Activated naive CD4-positive, alpha-beta T cell treated with anti-CD3 and anti-CD28 coated beads for 36 hours (primary cell): ENCODE measurements at regions not wholly inside any gene's neighbourhood (a gene's known extent, or its start where the extent isn't known, plus 50 kb on each side); places are given as distances from the start of the nearest gene placed in this dataset.

Experiments
- CTCF ChIA-PET: fragments of 350-600 bp; sonication (Branson Sonifier 250); formaldehyde crosslinking; loops from one replicate; lab custom pipeline; 2021; ENCODE audit warnings: antibody characterized with exemption; lab: Charles Lee
- DNase-seq: peaks from one replicate; pipeline ENCODE4 v3.0.0-alpha.2; 2020
- H3K27ac Mint-ChIP-seq: one replicate; pipeline ENCODE4 v1.8.0; 2021; ENCODE audit warnings: mild to moderate bottlenecking, mixed read lengths
- H3K27me3 Mint-ChIP-seq: one replicate; pipeline ENCODE4 v1.8.0; 2021; ENCODE audit warnings: low read depth, mixed read lengths
- H3K36me3 Mint-ChIP-seq: one replicate; pipeline ENCODE4 v1.8.0; 2021; ENCODE audit warnings: low read depth, mixed read lengths
- H3K4me1 Mint-ChIP-seq: one replicate; pipeline ENCODE4 v1.8.0; 2021; ENCODE audit warnings: low read depth, mixed read lengths
- H3K4me3 Mint-ChIP-seq: one replicate; pipeline ENCODE4 v1.8.0; 2021; ENCODE audit warnings: mild to moderate bottlenecking, moderate library complexity, mixed read lengths
- H3K9me3 Mint-ChIP-seq: one replicate; pipeline ENCODE4 v1.8.0; 2021; ENCODE audit warnings: mixed read lengths
- intact Hi-C: fragments of 100-400 bp; cut with micrococcal nuclease; formaldehyde crosslinking; loops from one replicate; pipeline ENCODE4 v1.15.1; 2023

GRCh38 chr9:93372391-93372790, 79.1 kb upstream of the FAM120A start:
- no peak for DNase-seq
- Mint-ChIP-seq H3K36me3 (no peaks in the 10 kb centered on the region), H3K9me3 (no peaks in the 10 kb centered on the region), H3K27me3 (peaks cover 4% of the 10 kb centered on the region), H3K27ac (no peak overlapping the region), H3K4me1 (no peaks in the 10 kb centered on the region), H3K4me3 (no peak overlapping the region)
- CTCF ChIA-PET, result no interaction called here
- intact Hi-C loops, result no loop called here

- Mint-ChIP-seq H3K36me3 (no peaks in the 10 kb centered on the region), H3K9me3 (no peaks in the 10 kb centered on the region), H3K27ac (no peak overlapping the region), H3K27me3 (peaks cover 3% of the 10 kb centered on the region), H3K4me3 (no peak overlapping the region), H3K4me1 (no peaks in the 10 kb centered on the region)
- CTCF ChIA-PET, result interaction anchor here (0.7 kb wide), 1 partner anchor 19 kb away, joined by 5 read pairs; no protein-coding TSS in a partner anchor
- intact Hi-C loops, result no loop called here
- no peak for DNase-seq
Observed at GRCh38 chr9:93376411-93376810, 75.1 kb upstream of the FAM120A start.

GRCh38 chr9:93378276-93378675, 73.2 kb upstream of the FAM120A start:
- no peak overlapping the region for H3K27ac Mint-ChIP-seq
- H3K36me3 Mint-ChIP-seq, result no peaks in the 10 kb centered on the region
- no peaks in the 10 kb centered on the region for H3K9me3 Mint-ChIP-seq
- H3K27me3 Mint-ChIP-seq, result peaks cover 3% of the 10 kb centered on the region
- intact Hi-C loops, result no loop called here
- no peak for DNase-seq
- CTCF ChIA-PET, result interaction anchor here (1.2 kb wide), 1 partner anchor 33 kb away, joined by 4 read pairs; no protein-coding TSS in a partner anchor
- no peak overlapping the region for H3K4me3 Mint-ChIP-seq
- H3K4me1 Mint-ChIP-seq, result no peaks in the 10 kb centered on the region

- H3K4me1 Mint-ChIP-seq, result no peaks in the 10 kb centered on the region
- no peak overlapping the region for H3K4me3 Mint-ChIP-seq
- H3K27me3 Mint-ChIP-seq, result peaks cover 3% of the 10 kb centered on the region
- H3K36me3 Mint-ChIP-seq, result no peaks in the 10 kb centered on the region
- H3K9me3 Mint-ChIP-seq, result no peaks in the 10 kb centered on the region
- no peak overlapping the region for H3K27ac Mint-ChIP-seq
- CTCF ChIA-PET, result no interaction called here
- DNase-seq, result no peak
- intact Hi-C loops, result no loop called here
Observed at GRCh38 chr9:93379051-93379450, 72.4 kb upstream of the FAM120A start.

- no peak overlapping the region for H3K4me3 Mint-ChIP-seq
- DNase-seq, result no peak
- CTCF ChIA-PET, result no interaction called here
Observed at GRCh38 chr9:93380410-93381060, 71.0 kb upstream of the FAM120A start.

GRCh38 chr9:93387791-93388190, 63.7 kb upstream of the FAM120A start:
- Mint-ChIP-seq H3K4me1 (no peaks in the 10 kb centered on the region), H3K9me3 (no peaks in the 10 kb centered on the region), H3K27me3 (no peaks in the 10 kb centered on the region), H3K27ac (no peak overlapping the region), H3K36me3 (no peaks in the 10 kb centered on the region), H3K4me3 (no peak overlapping the region)
- no peak for DNase-seq
- CTCF ChIA-PET, result interaction anchor here (1.1 kb wide), 1 partner anchor 28 kb away, joined by 3 read pairs; no protein-coding TSS in a partner anchor
- intact Hi-C loops, result no loop called here

More at GRCh38 chr9:93380410-93381060, 71.0 kb upstream of the FAM120A start:
- intact Hi-C loops, result no loop called here
- Mint-ChIP-seq H3K36me3 (no peaks in the 10 kb centered on the region), H3K27ac (no peak overlapping the region), H3K4me1 (no peaks in the 10 kb centered on the region), H3K9me3 (no peaks in the 10 kb centered on the region), H3K27me3 (peaks cover 3% of the 10 kb centered on the region)

GRCh38 chr9:93390953-93391515, 60.5 kb upstream of the FAM120A start:
- intact Hi-C loops, result no loop called here
- no peaks in the 10 kb centered on the region for H3K27me3 Mint-ChIP-seq
- H3K4me1 Mint-ChIP-seq, result no peaks in the 10 kb centered on the region
- no peak overlapping the region for H3K4me3 Mint-ChIP-seq
- DNase-seq, result no peak
- H3K9me3 Mint-ChIP-seq, result no peaks in the 10 kb centered on the region
- H3K27ac Mint-ChIP-seq, result no peak overlapping the region
- CTCF ChIA-PET, result interaction anchor here (1.1 kb wide), 1 partner anchor 34 kb away, joined by 4 read pairs; no protein-coding TSS in a partner anchor
- no peaks in the 10 kb centered on the region for H3K36me3 Mint-ChIP-seq

GRCh38 chr9:93391898-93392297, 59.6 kb upstream of the FAM120A start:
- DNase-seq, result no peak
- Mint-ChIP-seq H3K27me3 (no peaks in the 10 kb centered on the region), H3K27ac (no peak overlapping the region), H3K4me1 (no peaks in the 10 kb centered on the region), H3K36me3 (no peaks in the 10 kb centered on the region), H3K9me3 (no peaks in the 10 kb centered on the region), H3K4me3 (no peak overlapping the region)
- intact Hi-C loops, result no loop called here
- CTCF ChIA-PET, result no interaction called here

- Mint-ChIP-seq H3K27me3 (no peaks in the 10 kb centered on the region), H3K36me3 (no peaks in the 10 kb centered on the region), H3K4me1 (no peaks in the 10 kb centered on the region), H3K9me3 (no peaks in the 10 kb centered on the region), H3K4me3 (no peak overlapping the region), H3K27ac (no peak overlapping the region)
- CTCF ChIA-PET, result no interaction called here
- intact Hi-C loops, result no loop called here
- no peak for DNase-seq
Observed at GRCh38 chr9:93392974-93393373, 58.5 kb upstream of the FAM120A start.
